ENCODE measurements at regions not wholly inside any gene's neighbourhood (a gene's known extent, or its start where the extent isn't known, plus 50 kb on each side); places are given as distances from the start of the nearest gene placed in this dataset.

GRCh38 chr22:48198489-48199459, 1436.3 kb downstream of the TBC1D22A start:
- DNase-seq, result no peak
- intact Hi-C loops (cut with DNase I), result no loop called here
- ATAC-seq (ENCODE audit: poor library complexity), result no peak

- no peak for ATAC-seq (ENCODE audit: poor library complexity)
Measured at GRCh38 chr22:48197189-48197690, 1434.8 kb downstream of the TBC1D22A start.

GRCh38 chr22:48192920-48193319, 1430.5 kb downstream of the TBC1D22A start:
- DNase-seq, result no peak
- intact Hi-C loops (cut with DNase I), result no loop called here
- ATAC-seq (ENCODE audit: poor library complexity), result no peak

More at GRCh38 chr22:48197189-48197690, 1434.8 kb downstream of the TBC1D22A start:
- no peak for DNase-seq
- intact Hi-C loops (cut with DNase I), result no loop called here

- ATAC-seq (ENCODE audit: poor library complexity) (no peak), DNase-seq (no peak)
- intact Hi-C loops (cut with DNase I), result no loop called here
Measured at GRCh38 chr22:48192071-48192470, 1429.6 kb downstream of the TBC1D22A start.

GRCh38 chr22:48188231-48188721, 1425.8 kb downstream of the TBC1D22A start:
- intact Hi-C loops (cut with DNase I), result no loop called here
- no peak for DNase-seq
- no peak for ATAC-seq (ENCODE audit: poor library complexity)

- ATAC-seq (ENCODE audit: poor library complexity) (no peak), DNase-seq (no peak)
- intact Hi-C loops (cut with DNase I), result no loop called here
Measured at GRCh38 chr22:48187356-48187755, 1424.9 kb downstream of the TBC1D22A start.

- DNase-seq, result no peak
- intact Hi-C loops (cut with DNase I), result no loop called here
- no peak for ATAC-seq (ENCODE audit: poor library complexity)
Measured at GRCh38 chr22:48186146-48186790, 1423.8 kb downstream of the TBC1D22A start.

- ATAC-seq (ENCODE audit: poor library complexity), result no peak
- intact Hi-C loops (cut with DNase I), result no loop called here
- no peak for DNase-seq
Measured at GRCh38 chr22:48185071-48186055, 1422.9 kb downstream of the TBC1D22A start.

- intact Hi-C loops (cut with DNase I), result no loop called here
Measured at GRCh38 chr22:48182846-48183805, 1420.7 kb downstream of the TBC1D22A start.

GRCh38 chr22:48182031-48182430, 1419.6 kb downstream of the TBC1D22A start:
- ATAC-seq (ENCODE audit: poor library complexity) (no peak), DNase-seq (no peak)
- intact Hi-C loops (cut with DNase I), result no loop called here

More at GRCh38 chr22:48182846-48183805, 1420.7 kb downstream of the TBC1D22A start:
- DNase-seq, result no peak
- no peak for ATAC-seq (ENCODE audit: poor library complexity)

- no peak for DNase-seq
- no peak for ATAC-seq (ENCODE audit: poor library complexity)
- intact Hi-C loops (cut with DNase I), result no loop called here
Measured at GRCh38 chr22:48181263-48181955, 1419.0 kb downstream of the TBC1D22A start.

GRCh38 chr22:48180631-48181030, 1418.2 kb downstream of the TBC1D22A start:
- ATAC-seq (ENCODE audit: poor library complexity), result no peak
- DNase-seq, result no peak

GRCh38 chr22:48179571-48180546, 1417.4 kb downstream of the TBC1D22A start:
- intact Hi-C loops (cut with DNase I), result no loop called here
- DNase-seq (no peak), ATAC-seq (ENCODE audit: poor library complexity) (no peak)

More at GRCh38 chr22:48180631-48181030, 1418.2 kb downstream of the TBC1D22A start:
- intact Hi-C loops (cut with DNase I), result no loop called here

GRCh38 chr22:48178536-48178935, 1416.1 kb downstream of the TBC1D22A start:
- no peak for ATAC-seq (ENCODE audit: poor library complexity)
- intact Hi-C loops (cut with DNase I), result no loop called here
- no peak for DNase-seq

GRCh38 chr22:48177631-48178030, 1415.2 kb downstream of the TBC1D22A start:
- intact Hi-C loops (cut with DNase I), result no loop called here
- DNase-seq, result no peak
- ATAC-seq (ENCODE audit: poor library complexity), result no peak

GRCh38 chr22:48175721-48176120, 1413.3 kb downstream of the TBC1D22A start:
- intact Hi-C loops (cut with DNase I), result no loop called here
- DNase-seq, result no peak
- ATAC-seq (ENCODE audit: poor library complexity), result no peak
